ENCODE measurements at regions not wholly inside any gene's neighbourhood (a gene's known extent, or its start where the extent isn't known, plus 50 kb on each side); places are given as distances from the start of the nearest gene placed in this dataset.

- DNase-seq (ENCODE audit: low read depth): no peak
Observed at GRCh38 chr10:90462749-90463470, 394.9 kb downstream of the HTR7 start.

GRCh38 chr10:90464329-90464728 is 393.5 kb downstream of the HTR7 start:
- DNase-seq (ENCODE audit: low read depth): no peak

- no peak for DNase-seq (ENCODE audit: low read depth)
Observed at GRCh38 chr10:90470966-90471365, 386.9 kb downstream of the HTR7 start.

- DNase-seq (ENCODE audit: low read depth): no peak
Observed at GRCh38 chr10:90480466-90480865, 377.4 kb downstream of the HTR7 start.

GRCh38 chr10:90481326-90481923 is 376.4 kb downstream of the HTR7 start:
- no peak for DNase-seq (ENCODE audit: low read depth)

GRCh38 chr10:90484518-90484917 is 373.3 kb downstream of the HTR7 start:
- DNase-seq (ENCODE audit: low read depth): no peak

- no peak for DNase-seq (ENCODE audit: low read depth)
Observed at GRCh38 chr10:90494183-90494582, 363.7 kb downstream of the HTR7 start.

GRCh38 chr10:90504172-90504571 is 353.7 kb downstream of the HTR7 start:
- no peak for DNase-seq (ENCODE audit: low read depth)

- DNase-seq (ENCODE audit: low read depth): no peak
Observed at GRCh38 chr10:90526721-90527120, 331.1 kb downstream of the HTR7 start.

GRCh38 chr10:90530521-90530920 is 327.3 kb downstream of the HTR7 start:
- DNase-seq (ENCODE audit: low read depth): no peak

GRCh38 chr10:90557385-90557784 is 300.5 kb downstream of the HTR7 start:
- no peak for DNase-seq (ENCODE audit: low read depth)

GRCh38 chr10:90560331-90560730 is 297.5 kb downstream of the HTR7 start:
- DNase-seq (ENCODE audit: low read depth): no peak

- no peak for DNase-seq (ENCODE audit: low read depth)
Observed at GRCh38 chr10:90561666-90562065, 296.2 kb downstream of the HTR7 start.

GRCh38 chr10:90571481-90572258 is 286.2 kb downstream of the HTR7 start:
- DNase-seq (ENCODE audit: low read depth): no peak

- no peak for DNase-seq (ENCODE audit: low read depth)
Observed at GRCh38 chr10:90575125-90575524, 282.7 kb downstream of the HTR7 start.

- no peak for DNase-seq (ENCODE audit: low read depth)
Observed at GRCh38 chr10:90577569-90577968, 280.3 kb downstream of the HTR7 start.

- no peak for DNase-seq (ENCODE audit: low read depth)
Observed at GRCh38 chr10:90579602-90580242, 278.1 kb downstream of the HTR7 start.

GRCh38 chr10:90583416-90583815 is 274.4 kb downstream of the HTR7 start:
- DNase-seq (ENCODE audit: low read depth): no peak

- no peak for DNase-seq (ENCODE audit: low read depth)
Observed at GRCh38 chr10:90587081-90587491, 270.8 kb downstream of the HTR7 start.

GRCh38 chr10:90587561-90587960 is 270.3 kb downstream of the HTR7 start:
- DNase-seq (ENCODE audit: low read depth): no peak

GRCh38 chr10:90588222-90588621 is 269.6 kb downstream of the HTR7 start:
- no peak for DNase-seq (ENCODE audit: low read depth)

- no peak for DNase-seq (ENCODE audit: low read depth)
Observed at GRCh38 chr10:90589825-90590224, 268.0 kb downstream of the HTR7 start.

GRCh38 chr10:90591629-90592028 is 266.2 kb downstream of the HTR7 start:
- no peak for DNase-seq (ENCODE audit: low read depth)

Measured in stimulated activated CD8-positive, alpha-beta memory T cell treated with anti-CD3 and anti-CD28 coated beads, Interleukin-12 subunit alpha, Interleukin-12 subunit beta, amount 100 ng/mL, for 1 hour (primary cell).